Colonic mucosa (tissue), 4 donors: ENCODE measurements at regions not wholly inside any gene's neighbourhood (a gene's known extent, or its start where the extent isn't known, plus 50 kb on each side); places are given as distances from the start of the nearest gene placed in this dataset.

Source experiments
- DNase-seq: peaks from one replicate; pipeline ENCODE4 v3.0.0-alpha.2; 2020
- H3K27ac ChIP-seq: fragments of 200-600 bp; one replicate; pipeline ENCODE4 v1.8.0; 2021
- H3K27me3 ChIP-seq: fragments of 200-600 bp; one replicate; pipeline ENCODE4 v1.8.0; 2021
- H3K36me3 ChIP-seq: fragments of 200-600 bp; one replicate; pipeline ENCODE4 v1.8.0; 2021
- H3K4me1 ChIP-seq: fragments of 200-600 bp; one replicate; pipeline ENCODE4 v1.8.0; 2021; ENCODE audit warnings: mild to moderate bottlenecking
- H3K4me3 ChIP-seq: fragments of 200-600 bp; one replicate; pipeline ENCODE4 v1.8.0; 2021
- H3K9ac ChIP-seq, 2 donors: one replicate each; pipeline ENCODE4 v1.7.0; 2013; ENCODE audit warnings: control low read depth in 2 of 2, low read depth in 2 of 2, low read length in 2 of 2
- H3K9me3 ChIP-seq: fragments of 200-600 bp; one replicate; pipeline ENCODE4 v1.8.0; 2021
- CTCF ChIP-seq: fragments of 200-600 bp; IDR thresholded peaks from one replicate; pipeline ENCODE4 v1.8.0; 2022; ENCODE audit warnings: antibody characterized with exemption, mild to moderate bottlenecking
- intact Hi-C: fragments of 100-400 bp; cut with DNase I; formaldehyde crosslinking; loops from one replicate; pipeline ENCODE4 v1.14.1; 2022
- donor health status: healthy.
- donor health status: DM: no; HTN: no; CAD: no.
- donor health status: DM: no; HTN: no; CAD: no.

- TF ChIP-seq CTCF, result no peak
- H3K27me3 ChIP-seq, result no peaks in the 10 kb centered on the region
- H3K36me3 ChIP-seq, result no peaks in the 10 kb centered on the region
- H3K9ac ChIP-seq, result no peak overlapping the region
- DNase-seq, result no peak
- H3K9me3 ChIP-seq, result no peaks in the 10 kb centered on the region
- intact Hi-C loops, result no loop called here
- H3K27ac ChIP-seq, result no peak overlapping the region
- no peak overlapping the region for H3K4me3 ChIP-seq
- H3K4me1 ChIP-seq, result no peaks in the 10 kb centered on the region
Observed at GRCh38 chr7:108722561-108722960, 152.9 kb downstream of the DNAJB9 start.

GRCh38 chr7:108723381-108723814, 153.7 kb downstream of the DNAJB9 start:
- no peaks in the 10 kb centered on the region for H3K36me3 ChIP-seq
- H3K4me1 ChIP-seq, result no peaks in the 10 kb centered on the region
- intact Hi-C loops, result no loop called here
- no peaks in the 10 kb centered on the region for H3K27me3 ChIP-seq
- DNase-seq, result no peak
- no peak overlapping the region for H3K27ac ChIP-seq
- H3K9me3 ChIP-seq, result no peaks in the 10 kb centered on the region
- no peak overlapping the region for H3K9ac ChIP-seq
- TF ChIP-seq CTCF, result no peak
- no peak overlapping the region for H3K4me3 ChIP-seq

GRCh38 chr7:108724251-108725100, 154.8 kb downstream of the DNAJB9 start:
- TF ChIP-seq CTCF, result no peak
- H3K9me3 ChIP-seq, result no peaks in the 10 kb centered on the region
- intact Hi-C loops, result no loop called here
- H3K4me1 ChIP-seq, result no peaks in the 10 kb centered on the region
- H3K27me3 ChIP-seq, result no peaks in the 10 kb centered on the region
- H3K9ac ChIP-seq, result no peak overlapping the region
- no peak overlapping the region for H3K27ac ChIP-seq
- DNase-seq, result no peak
- no peaks in the 10 kb centered on the region for H3K36me3 ChIP-seq
- H3K4me3 ChIP-seq, result no peak overlapping the region

- Histone ChIP-seq H3K4me1 (no peaks in the 10 kb centered on the region), H3K36me3 (no peaks in the 10 kb centered on the region), H3K27me3 (no peaks in the 10 kb centered on the region), H3K4me3 (no peak overlapping the region), H3K9ac (no peak overlapping the region), H3K27ac (no peak overlapping the region), H3K9me3 (no peaks in the 10 kb centered on the region)
- DNase-seq, result no peak
- TF ChIP-seq CTCF, result no peak
- intact Hi-C loops, result no loop called here
Observed at GRCh38 chr7:108735814-108736213, 166.1 kb downstream of the DNAJB9 start.

GRCh38 chr7:108736221-108736891, 166.7 kb downstream of the DNAJB9 start:
- Histone ChIP-seq H3K36me3 (no peaks in the 10 kb centered on the region), H3K9me3 (no peaks in the 10 kb centered on the region), H3K4me3 (no peak overlapping the region), H3K9ac (no peak overlapping the region), H3K27me3 (no peaks in the 10 kb centered on the region), H3K4me1 (no peaks in the 10 kb centered on the region), H3K27ac (no peak overlapping the region)
- no peak for TF ChIP-seq CTCF
- DNase-seq, result no peak
- intact Hi-C loops, result no loop called here
